OCI-LY7 (cell line): ENCODE measurements at regions not wholly inside any gene's neighbourhood (a gene's known extent, or its start where the extent isn't known, plus 50 kb on each side); places are given as distances from the start of the nearest gene placed in this dataset.

ENCODE experiments used
- CTCF ChIP-seq: fragments of 200-600 bp; sonication (generic); conservative IDR thresholded peaks from 2 replicates; pipeline ENCODE4 v1.5.1; 2014; ENCODE audit warnings: mild to moderate bottlenecking, antibody characterized with exemption, low read length, moderate library complexity, mixed read lengths
- EZH2phosphoT487 ChIP-seq: fragments of 200-600 bp; sonication (generic); IDR thresholded peaks from 2 replicates; pipeline ENCODE4 v1.6.1; 2018; ENCODE audit warnings: low read depth, borderline replicate concordance, mild to moderate bottlenecking, mixed run types, antibody characterized with exemption, low read length, moderate library complexity, mixed read lengths

GRCh38 chr17:77001487-77001886 is 133.3 kb downstream of the MGAT5B start:
- TF ChIP-seq CTCF: no peak
- TF ChIP-seq EZH2phosphoT487: no peak
